GM19463 (cell line): ENCODE measurements at regions not wholly inside any gene's neighbourhood (a gene's known extent, or its start where the extent isn't known, plus 50 kb on each side); places are given as distances from the start of the nearest gene placed in this dataset.

Source experiments
- ATAC-seq: cut with Tn5 transposase; IDR thresholded peaks from one replicate; pipeline ENCODE4 v1.9.1; 2021; ENCODE audit warnings: mild to moderate bottlenecking, moderate library complexity; ENCODE audit not compliant: unreplicated experiment

GRCh38 chr4:53821179-53821851 is 230.0 kb upstream of the LNX1 start:
- ATAC-seq: no peak

GRCh38 chr4:53818104-53818503 is 226.8 kb upstream of the LNX1 start:
- ATAC-seq: no peak

- ATAC-seq: no peak
These were observed 225.3 kb upstream of the LNX1 start for GRCh38 chr4:53816561-53816960.

DNA sequence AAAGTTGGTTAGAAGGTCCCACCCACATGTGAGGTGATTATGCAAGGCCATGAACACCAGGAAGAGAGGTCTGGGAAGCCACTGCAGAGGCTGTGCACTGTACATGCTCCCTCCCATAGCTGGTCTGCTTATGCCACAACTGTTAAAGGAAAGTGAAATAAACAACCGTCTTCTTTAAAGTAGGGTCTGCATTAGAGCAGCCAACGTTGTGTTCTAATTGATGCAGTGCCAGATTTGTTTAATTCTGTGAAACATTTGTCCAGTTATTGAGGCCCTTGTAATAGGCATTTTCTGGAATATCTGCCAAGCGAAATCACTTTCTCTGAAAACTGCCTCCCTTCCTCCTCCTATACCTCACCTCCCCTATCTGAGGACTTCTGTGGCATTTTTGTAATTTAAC is 224.0 kb upstream of the LNX1 start:
- ATAC-seq: no peak

- ATAC-seq: no peak
These were observed 222.7 kb upstream of the LNX1 start for GRCh38 chr4:53813998-53814397.

DNA sequence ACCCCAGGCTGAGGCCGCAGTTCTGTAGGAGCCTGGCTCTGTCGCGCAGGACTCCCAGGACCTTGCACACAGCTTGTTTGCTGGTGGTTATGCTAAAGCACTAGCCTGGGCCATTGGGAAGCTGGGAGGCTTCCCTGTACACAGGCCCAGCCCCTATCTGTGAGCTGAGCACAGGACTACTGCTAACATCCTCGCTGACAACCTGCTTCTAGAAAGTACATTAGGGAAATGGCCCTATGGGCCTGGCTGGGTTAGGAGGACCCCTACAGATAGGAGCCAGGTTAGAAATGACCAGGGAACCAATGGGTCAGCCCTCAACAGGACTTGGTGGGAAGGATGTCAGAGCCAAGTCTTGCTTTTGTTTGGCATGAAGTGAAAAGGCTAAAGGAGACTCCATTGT is 219.4 kb upstream of the LNX1 start:
- no peak for ATAC-seq

DNA sequence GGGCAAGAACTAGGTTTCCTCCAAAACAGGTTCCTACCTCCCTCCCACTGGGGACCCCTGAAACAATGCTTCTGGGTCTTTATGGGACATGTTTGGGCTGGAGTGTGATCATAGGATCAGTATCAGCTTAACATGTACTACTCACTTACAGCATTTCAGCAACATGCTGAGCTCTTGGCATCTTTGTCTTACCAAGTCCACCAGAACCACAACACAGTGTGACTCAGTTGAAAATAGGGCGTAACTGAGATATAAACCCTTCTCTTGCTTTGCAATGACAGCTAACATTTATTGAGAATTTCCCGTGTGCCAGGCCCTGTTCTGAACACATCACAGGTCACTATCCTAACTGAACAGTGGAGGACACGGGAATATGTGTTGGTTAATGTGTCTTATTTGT is 218.5 kb upstream of the LNX1 start:
- ATAC-seq: no peak

GRCh38 chr4:53805291-53805690 is 214.0 kb upstream of the LNX1 start:
- ATAC-seq: no peak

GRCh38 chr4:53804719-53805118 is 213.4 kb upstream of the LNX1 start:
- ATAC-seq: peak; percentile 76

DNA sequence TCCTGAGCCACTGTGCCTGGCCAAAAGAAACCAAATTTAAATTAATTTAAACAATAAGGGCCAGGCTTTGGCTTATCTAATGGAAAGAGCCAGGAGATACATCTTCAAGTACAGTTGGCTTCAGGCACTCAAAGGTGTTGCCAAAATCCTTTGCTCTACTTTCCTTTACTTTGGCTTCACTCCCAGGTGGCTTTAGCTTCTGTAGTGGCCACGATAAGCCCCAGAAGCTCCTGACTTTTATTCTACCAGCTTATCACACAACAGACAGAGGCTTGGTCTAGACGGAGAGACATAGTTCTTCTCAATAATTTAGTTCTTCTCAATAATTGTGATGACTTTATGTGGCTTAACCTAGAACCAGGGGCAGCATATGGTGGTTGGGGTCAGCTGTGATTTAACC is 211.2 kb upstream of the LNX1 start:
- no peak for ATAC-seq

DNA sequence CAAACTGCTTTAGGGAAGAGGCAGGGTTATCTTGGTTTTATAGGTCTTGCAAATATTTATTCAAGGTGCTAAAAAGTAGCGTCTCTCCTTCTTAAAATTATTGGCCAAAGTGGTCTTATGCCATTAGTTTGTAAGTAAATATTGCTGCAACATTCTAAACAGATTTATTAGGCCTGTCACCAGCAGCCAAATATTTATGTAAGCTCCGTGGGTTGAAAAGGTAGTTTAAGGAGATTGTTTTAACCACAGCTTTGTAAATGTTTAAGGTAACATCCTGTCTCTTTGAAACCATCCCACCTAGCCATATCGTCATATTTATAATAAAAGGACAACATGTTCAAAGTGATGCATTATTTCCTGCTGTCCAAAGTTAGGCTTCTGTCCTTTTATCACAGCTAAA is 210.1 kb upstream of the LNX1 start:
- no peak for ATAC-seq

GRCh38 chr4:53800741-53801140 is 209.5 kb upstream of the LNX1 start:
- ATAC-seq: no peak

- ATAC-seq: no peak
These were observed 201.8 kb upstream of the LNX1 start for GRCh38 chr4:53793096-53793495.

- no peak for ATAC-seq
These were observed 199.0 kb upstream of the LNX1 start for GRCh38 chr4:53790286-53790685.

- ATAC-seq: no peak
These were observed 197.3 kb upstream of the LNX1 start for GRCh38 chr4:53788621-53789020.

GRCh38 chr4:53788011-53788410 is 196.7 kb upstream of the LNX1 start:
- no peak for ATAC-seq

DNA sequence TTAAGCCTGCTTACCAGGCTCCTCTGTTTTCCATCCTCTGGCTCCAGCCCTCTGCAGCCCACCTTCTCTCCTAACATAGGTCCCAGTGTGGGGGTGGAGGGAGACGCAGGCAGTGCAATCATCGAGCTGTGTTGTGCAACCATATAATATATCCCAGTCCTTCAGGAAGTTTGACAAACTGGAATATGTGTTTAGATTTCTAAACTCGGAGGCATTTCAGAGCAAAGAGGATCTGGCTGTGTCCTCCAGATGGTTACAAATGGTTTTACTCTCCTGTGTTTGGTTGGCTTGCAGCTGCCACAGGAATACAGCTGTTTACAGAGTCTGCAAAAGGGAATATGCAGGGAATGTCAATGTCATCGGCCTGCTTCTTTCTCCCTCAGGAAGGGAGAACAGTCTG is 195.3 kb upstream of the LNX1 start:
- ATAC-seq: no peak

GRCh38 chr4:53785996-53786395 is 194.7 kb upstream of the LNX1 start:
- ATAC-seq: no peak

DNA sequence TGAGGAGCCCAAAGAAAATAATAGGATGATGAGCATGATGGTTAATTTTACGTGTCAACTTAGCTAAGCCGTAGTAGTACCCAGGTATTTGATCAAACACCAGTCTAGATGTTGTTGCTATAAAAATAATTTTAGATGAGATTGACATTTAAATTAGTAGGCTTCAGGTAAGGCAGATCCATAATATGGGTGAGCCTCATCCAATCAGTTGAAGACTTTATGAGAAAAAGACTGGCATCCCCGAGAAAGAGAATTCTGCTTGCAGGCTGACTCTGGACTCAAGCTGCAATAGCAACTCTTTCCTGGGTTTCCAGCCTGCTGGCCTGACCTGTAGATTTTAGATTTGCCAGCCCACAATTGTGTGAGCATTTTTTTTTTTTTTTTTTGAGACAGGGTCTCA is 192.8 kb upstream of the LNX1 start:
- no peak for ATAC-seq

- ATAC-seq: no peak
These were observed 192.0 kb upstream of the LNX1 start for GRCh38 chr4:53783208-53783859.

DNA sequence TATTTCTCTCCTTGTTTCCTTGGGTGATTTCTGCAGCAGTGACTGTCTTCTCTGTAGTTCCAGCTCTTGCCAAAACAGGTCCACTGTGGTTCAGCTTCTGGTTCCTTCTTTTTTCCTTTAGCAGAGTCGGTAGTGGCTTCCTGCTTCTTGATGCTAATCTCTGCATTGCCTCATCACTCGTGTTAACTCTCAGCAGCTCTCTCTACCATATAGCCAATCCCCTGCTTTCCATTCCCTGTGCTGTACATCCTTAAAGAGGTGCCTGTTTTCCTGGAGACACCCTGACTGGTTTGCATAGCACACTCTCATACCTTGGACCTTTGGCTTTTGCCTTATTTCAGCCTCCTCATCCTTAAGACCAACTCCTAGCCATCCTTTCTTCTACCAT is 191.2 kb upstream of the LNX1 start:
- ATAC-seq: no peak

- no peak for ATAC-seq
These were observed 190.6 kb upstream of the LNX1 start for GRCh38 chr4:53781629-53782457.
